ENCODE measurements at regions not wholly inside any gene's neighbourhood (a gene's known extent, or its start where the extent isn't known, plus 50 kb on each side); places are given as distances from the start of the nearest gene placed in this dataset.
"Not testable (repeated sequence)": the region's sequence is repeated elsewhere in the genome, so short reads cannot be mapped to it uniquely, and the experiment has no call there.

DNA sequence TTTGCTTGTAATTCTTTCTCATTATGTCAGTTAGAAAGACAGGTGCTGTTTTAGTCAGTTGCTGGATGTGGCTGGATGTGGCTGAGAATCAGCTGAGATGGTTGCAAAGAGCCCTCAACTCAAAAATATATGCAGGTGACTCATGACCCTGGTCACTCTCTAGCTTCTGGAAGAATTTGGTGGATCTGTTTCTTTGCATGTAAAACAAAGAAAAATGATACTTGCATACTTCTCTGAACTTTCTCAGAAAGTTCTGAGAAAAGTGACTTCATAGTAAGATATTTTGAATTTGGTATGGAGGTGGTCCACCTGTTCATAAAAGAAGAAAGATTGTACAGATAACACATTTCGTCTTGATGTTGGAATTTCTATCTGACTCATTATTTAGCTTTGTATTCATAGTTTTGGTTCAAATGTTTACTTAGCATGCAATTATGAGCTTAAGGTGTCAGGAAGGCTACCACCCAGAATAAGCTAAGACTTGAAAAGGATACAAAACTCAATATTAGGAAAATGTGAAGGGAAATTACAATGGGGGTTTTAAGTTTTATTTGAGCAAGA, 163.2 kb upstream of the OLIG3 start:
- DNase-seq = no peak

DNA sequence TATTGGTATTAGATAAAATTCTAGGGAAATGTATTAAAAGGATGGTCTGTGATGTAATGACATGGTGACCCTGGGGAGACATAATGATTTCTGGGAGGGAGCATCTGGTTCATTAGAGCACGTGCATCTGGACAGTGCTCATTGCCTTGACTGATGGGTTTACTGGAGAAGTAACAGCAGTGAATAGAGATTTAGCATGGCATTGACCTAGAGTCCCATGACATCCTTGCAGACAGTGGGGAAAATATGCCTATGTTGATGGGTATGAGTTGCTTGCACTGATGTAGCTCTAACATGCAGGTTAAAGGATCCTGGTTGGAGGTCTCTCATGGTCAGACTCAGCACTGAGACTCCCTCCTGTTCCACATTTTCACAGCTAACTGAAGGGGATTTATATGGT, 164.1 kb upstream of the OLIG3 start:
- no peak for DNase-seq

DNA sequence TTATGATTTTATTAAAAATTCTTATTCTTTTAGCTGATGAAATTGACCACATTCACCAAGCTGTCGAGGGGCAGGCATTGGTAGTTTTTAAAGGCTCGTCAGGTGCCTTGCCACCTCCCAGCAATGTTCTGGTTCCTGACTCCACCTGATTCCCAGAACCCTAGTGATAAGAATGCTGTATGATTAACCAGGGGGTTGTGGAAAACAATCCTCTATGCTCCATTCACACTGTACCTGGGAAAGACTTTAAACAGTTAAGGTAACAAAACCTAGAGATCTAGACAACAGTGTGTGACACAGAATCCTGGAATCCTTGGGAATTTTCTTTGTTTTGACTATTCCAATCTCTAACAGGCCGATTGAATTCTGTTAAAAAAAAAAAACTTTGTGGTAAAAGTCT, 165.7 kb upstream of the OLIG3 start:
- no peak for DNase-seq

DNA sequence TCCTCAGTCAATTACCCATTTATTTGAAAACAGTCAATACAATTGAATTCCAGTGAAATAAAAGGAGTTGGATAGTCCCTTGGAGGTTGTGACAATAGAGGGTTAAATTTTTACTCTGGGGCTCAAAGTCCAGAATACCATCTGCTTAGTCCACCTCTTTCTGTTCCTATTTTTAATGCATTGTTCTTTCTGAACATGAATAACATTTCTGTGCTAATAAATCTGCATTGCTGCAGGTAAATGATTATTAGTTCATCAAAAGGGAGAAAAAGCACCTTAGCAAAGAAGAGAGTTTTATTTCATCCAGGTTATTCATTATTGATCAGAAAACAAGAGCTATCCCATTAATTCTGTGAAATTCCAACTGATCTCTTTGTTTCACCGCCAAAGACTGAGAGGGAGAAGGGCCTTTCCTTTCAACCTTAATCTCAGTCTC, 166.1 kb upstream of the OLIG3 start:
- no peak for DNase-seq

DNA sequence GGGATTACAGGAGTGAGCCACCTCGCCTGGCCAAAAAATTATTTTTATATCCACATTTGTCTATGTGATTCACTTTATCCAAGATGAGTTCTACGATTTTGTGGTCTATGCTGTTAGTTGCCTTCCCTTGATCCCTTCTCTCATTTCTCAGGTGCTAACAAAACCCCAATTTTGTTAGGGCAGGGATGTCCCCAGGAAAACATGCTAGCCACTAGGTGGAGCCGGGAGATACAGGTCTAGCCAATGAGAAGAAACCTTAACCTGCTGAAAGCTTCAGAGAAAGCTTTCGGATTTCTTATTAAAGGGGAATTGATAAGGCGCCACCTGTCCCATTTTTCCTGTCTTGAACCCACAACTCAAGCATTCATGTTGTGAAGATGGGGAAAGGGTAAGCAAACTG, 167.4 kb upstream of the OLIG3 start:
- peak; percentile 37 to 39 for DNase-seq

DNA sequence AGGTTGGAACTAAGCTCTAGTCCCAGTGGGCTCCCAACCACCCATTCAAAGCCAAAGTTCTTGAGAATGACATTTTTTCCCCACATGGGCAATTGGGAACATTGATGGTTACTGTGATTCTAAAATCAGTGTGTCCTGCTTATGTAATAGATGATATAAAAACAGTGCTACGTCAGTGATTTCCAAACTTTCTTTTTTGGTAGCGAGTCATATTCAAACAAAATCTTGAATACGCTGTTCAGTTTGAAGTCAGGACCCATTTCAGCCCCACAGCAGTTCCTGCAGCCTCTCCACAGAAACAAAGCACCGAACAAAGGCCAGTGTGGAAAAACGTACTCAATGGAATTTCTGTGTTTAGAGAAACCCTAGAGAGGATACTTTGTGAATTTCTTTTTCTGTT, 170.0 kb upstream of the OLIG3 start:
- DNase-seq = no peak

DNA sequence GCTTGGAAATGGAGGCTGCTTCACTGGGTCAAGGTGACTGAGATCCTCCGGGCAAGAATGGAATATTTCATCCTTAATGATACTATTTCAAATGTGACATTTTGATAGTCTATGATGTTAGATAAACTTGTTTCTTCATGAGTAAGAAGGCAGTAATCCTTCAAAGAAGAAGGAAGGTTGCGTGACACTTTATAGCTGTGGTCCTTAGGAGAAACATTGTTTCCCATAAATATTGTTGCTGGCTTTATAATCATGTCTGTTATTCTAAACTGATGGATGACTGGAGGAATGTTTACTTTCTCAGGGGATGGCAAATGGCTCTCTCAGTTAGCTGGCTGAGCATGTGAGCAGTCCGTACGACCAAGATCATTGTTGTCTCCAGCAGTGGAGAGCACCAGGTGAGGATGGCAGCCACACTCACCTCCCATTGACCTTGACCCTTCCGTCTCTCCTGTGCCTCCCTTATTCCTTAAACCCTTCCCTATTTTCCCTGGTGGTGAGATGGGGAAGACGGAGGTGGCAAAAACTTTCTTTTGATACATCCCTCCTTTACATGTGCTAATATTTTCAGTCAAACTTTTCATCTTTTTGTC, 171.2 kb upstream of the OLIG3 start:
- DNase-seq = no peak

DNA sequence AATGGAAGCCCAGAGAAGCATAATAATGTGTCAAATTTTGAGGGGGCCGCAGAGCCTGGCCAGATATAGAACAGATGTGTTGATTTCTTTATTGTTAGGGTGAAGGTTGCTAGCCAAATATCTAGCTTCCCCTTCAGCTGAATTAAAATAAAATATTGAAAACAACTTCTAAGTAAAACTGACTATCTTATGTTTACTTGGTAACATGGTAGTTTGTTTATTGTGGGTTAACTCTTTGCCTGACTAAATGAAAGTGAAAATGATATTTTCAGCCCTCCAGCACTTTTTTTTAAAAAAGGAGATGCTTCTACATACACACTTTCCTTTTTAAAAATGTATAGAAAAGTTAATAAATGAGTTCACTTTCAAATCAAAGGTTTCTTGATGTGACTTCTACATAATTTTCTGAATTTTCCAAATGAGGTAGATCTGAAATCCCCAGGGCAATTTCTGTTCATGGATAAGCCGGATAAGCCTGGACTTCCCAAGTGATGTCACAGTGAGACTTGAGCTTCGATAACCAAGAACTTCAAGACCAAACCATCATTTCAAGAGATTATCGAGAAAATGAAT, 172.1 kb upstream of the OLIG3 start:
- peak in 1 of 2 donors; percentile 54 for DNase-seq

DNA sequence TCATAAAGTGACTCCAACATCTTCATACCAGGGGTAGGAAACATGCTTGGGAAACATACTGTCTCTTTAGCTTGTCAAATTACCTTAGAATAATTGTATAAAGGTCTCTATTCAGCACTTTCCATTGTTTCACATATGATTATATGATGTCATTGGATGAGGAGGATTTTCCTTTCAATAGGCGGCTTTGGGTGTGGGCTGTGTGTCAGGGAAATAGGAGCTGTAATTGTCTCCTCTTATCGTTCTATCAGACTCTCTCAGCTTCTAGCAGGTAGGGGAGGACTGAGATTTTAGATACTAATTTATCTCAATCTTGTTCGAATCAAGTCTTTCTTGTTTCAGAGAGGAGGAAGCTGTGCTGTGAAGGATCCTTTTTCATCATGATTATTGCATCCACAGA, 179.4 kb upstream of the OLIG3 start:
- no peak for DNase-seq

DNA sequence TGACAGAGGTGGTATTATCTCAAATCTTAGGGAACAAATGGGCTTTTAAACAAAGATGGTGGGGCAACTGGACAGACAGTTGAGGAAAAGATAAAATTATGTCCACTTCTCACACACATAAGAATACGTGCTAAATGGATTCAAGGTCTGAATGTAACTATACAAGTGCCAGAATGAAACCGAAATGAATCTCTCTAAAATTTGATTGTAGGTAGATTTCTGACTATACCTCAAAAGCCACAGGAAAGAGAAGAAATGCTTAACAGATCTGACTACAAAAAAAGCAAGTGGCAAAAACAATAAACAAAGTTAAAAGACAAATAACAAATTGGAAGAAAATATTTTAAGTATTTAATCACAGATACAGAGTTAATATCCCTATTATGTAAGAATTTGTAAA, 182.7 kb upstream of the OLIG3 start:
- DNase-seq = peak in 1 of 2 donors; percentile 36

DNA sequence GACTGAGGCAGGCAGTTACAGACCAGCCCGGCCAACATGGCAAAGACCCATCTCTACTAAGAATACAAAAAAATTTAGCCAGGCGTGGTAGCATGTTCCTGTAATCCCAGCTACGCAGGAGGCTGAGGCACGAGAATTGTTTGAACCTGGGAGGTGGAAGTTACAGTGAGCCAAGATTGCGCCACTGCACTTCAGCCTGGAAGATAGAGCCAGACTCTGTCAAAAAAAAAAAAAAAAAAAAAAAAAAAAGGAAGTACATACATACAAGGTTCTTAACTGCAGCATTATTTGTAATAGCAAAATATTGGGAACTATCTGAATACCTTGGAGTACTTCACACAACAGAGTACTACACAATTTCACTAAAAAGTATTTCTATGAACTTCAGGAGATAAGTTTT, 183.5 kb upstream of the OLIG3 start:
- DNase-seq = peak in 1 of 2 donors; percentile 41

DNA sequence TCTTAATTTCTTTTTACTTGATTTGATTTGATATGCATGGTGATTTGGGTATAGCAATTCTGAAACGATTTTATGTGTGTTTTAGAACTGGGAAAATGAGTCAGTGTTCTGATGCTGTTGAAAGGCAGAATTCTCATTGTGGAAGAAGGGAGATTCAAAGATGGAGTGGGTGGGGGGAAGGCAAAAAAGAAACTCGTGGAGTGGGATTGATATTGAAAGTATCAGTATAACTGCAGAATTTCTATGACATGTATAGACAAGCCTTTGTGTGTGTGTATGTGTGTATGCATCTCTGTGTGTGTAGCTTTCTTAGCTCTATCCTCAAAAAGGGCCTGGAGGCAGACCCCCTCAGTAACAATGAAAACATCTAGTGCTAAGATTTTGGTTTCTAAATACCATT, 184.3 kb upstream of the OLIG3 start:
- DNase-seq = no peak

DNA sequence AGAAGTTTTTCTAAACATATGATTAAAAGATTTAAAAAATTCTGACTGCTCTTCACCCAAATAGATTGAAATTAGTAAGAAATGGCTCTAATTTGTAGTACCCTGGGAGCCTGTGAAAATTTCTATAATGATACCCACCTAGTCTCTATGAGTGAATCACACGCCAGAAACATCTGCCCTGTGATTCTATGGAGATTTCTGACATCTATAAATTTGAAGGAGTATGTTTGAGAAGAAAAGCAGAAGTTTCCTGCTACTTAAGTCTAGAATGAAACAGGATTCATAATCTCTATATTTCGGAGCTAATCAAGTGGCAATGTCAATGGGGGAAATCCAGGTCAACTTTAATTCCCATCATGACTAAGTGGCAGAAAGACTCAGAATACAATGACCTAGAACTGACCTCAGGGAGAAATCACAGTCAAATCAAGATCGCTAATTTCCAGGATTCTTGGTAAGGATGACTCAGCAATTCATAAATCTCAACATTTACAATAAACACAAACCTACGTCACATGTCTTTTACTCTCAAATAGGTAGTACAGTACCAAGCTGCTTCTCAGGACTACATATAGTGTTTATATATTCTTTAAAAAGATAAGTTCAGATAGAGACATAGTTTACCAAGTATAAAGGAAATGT, 186.2 kb upstream of the TNFAIP3 start:
- peak in 1 of 2 donors; percentile 9 for DNase-seq

DNA sequence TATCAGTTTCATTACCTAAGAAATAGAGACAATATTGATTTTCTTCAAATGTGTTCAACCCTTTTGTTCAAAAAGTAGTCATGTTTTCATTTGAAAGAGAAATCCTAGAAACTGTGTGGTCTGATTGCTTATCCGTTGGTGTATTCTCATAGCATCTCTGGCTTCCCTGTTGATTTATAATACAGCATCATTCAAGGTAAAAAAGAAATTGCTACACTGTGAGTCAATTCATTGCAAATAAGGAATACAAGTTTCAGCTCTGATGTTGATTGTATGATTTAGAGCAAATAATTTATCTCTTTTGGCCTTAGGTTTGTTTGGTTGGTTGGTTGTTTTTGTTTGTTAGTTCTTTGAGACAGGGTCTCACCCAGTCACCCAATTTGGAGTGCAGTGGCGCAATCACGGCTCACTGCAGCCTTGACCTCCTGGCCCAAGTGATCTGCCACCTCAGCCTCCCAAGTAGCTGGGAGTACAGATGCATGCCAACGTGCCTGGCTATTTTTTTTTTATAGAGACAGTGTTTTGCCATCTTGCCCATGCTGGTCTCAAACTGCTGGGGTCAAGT, 185.5 kb upstream of the TNFAIP3 start:
- no peak for DNase-seq

DNA sequence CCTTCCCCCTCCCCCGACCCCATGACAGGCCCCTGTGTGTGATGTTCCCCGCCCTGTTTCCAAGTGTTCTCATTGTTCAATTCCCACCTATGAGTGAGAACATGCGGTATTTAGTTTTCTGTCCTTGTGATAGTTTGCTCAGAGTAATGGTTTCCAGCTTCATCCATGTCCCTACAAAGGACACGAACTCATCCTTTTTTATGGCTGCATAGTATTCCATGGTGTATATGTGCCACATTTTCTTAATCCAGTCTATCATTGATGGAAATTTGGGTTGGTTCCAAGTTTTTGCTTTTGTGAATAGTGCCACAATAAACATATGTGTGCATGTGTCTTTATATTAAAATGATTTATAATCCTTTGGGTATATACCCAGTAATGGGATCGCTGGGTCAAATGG, 184.4 kb upstream of the TNFAIP3 start:
- not testable (repeated sequence) for DNase-seq

DNA sequence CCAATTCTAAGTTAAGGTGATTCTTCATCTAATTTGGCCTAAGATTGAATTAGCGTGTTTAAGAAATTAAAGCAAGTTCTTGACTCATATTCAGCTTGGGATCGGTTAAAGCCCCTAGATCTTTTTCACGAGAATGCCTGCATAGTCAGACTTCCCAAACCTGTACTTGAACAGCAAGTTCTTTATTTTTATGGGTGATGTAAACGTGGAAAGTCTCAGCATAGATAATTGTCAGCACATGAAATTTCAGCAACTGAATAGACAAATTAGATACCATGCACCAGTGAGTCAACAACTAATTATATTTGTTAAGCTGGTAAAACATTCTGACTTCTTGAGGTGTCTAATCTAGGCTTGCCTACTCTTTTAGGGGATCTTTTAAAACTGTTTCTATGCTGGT, 183.1 kb upstream of the TNFAIP3 start:
- DNase-seq = no peak

DNA sequence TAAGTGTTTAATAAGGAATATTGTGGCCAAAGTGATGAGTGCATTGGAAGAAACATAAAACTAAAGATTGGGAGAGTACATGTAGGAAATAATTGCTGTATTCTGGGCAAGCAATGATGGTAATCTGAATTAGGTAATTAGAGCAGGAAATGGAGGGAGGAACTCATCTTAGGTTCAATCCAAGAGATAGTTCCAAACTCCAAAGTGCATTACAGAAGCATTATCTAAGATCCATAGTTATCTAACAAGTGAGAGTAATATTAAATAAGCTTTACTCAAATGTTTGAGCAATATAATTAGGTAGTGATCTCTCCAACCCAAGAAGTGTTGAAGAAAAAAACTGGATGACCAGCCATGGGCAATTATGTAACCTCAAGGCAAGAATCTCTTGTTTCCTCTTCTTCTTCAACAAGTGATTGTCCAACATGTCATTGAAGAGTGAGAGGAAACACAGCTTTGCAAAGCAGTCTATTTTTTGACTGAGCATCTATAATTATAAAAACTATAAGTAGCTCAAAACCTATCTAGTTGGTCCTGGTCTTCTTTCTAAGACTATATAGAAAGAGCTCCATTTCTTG, 181.2 kb upstream of the TNFAIP3 start:
- no peak for DNase-seq

DNA sequence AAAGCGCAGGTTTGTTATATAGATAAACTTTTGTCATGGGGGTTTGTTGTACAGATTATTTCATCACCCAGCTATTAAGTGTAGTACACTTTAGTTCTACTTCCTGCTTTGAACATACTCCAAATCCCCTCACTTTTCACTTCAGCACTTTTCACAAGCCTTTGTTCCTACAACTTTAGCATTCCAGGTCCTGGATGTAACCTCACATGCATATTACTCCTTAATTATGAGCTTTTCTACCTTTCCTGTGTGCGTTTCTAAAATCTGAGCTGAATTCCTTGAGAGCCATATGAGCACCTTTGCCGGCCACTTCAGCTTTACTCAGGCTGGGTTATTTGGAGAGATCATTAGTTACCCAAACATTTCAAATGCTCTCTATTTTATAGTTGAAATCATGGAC, 179.2 kb upstream of the TNFAIP3 start:
- DNase-seq = no peak

DNA sequence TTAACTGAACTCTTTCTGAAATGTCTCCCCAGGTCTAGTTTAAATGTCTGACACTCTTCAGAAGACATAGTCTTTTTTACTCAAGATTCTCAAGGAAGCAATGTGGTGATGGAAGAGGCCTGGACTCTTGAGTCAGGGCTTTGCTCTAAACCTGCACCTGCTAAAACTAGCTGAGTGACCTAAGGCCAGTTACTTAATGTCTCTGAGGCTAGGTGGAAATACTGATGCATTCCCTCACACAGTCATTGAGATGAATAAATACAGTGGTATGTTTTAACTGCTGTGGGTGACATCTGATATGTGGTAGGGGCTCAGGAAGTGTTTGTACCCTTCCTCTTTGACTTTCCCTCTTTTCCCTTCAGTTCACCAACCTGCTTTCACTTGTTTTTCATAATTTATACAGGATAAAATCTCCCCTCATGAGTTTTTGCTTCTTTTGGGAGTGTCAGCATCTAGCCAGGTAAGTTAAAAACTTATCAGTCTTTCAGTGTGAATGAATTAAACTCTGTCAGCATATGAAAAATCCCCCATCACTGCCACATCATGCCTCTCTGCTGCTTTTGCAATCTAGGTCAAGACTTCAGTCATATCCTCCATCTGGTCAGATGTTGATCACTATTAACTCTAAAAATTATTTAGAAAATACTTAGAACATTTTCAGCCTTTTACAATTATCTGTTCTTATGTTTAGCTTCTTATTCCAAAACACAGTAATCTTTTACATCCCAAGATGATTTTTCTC, 178.7 kb upstream of the TNFAIP3 start:
- DNase-seq = no peak

DNA sequence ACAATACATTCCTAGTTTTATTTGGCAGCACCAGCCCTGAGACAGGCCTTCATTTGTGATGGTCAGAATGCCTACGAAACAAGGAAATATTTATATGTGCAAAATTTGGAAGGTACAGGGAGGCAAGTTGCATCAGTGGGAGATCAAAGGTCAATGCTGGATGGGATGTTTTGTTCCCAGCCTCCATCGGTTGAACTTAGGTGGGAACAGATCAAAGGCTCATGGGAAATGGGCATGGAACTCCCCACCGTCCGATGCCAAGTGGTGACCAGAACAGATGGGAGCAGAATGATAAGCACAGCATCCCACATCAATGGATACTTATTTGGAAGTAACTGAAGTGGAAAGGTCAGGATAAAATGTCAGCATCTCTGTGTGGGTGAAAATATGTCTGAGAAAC, 177.7 kb upstream of the TNFAIP3 start:
- DNase-seq = no peak

DNA sequence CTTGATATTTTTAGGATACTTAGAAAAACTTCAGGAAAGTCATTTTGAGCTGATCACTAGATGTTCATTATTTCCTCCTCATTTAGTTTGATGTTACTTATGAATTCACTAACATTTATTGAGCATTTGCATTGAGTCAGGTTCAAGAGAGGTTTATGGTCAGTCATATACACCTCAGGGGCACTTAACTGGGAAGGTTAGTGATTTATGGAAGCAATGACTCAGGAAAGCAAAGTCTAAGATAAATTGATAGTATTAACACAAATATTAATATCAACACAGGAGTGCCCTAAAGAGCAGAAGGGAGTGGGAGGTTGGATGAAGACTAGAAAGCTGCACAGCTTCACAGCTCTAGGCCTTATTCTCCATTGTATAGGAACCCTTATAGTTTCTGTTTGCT, 177.0 kb upstream of the TNFAIP3 start:
- no peak for DNase-seq

DNA sequence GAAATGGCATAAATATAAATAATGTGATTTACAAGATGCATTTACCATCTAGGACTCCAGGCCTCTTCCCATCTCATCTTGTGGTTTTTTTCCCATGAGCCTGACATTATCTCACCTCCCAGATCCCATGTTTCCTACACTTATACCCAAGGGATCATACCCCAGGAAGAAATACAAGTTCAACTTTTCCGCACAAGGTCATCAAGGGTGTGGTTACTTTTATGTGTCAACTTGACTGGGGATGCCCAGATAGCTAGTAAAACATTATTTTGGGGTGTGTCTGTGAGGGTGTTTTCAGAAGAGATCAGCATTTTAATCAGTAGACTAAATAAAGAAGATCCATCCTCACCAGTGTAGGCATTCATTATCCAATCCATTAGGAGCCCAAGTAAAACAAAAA, 176.3 kb upstream of the TNFAIP3 start:
- no peak for DNase-seq

DNA sequence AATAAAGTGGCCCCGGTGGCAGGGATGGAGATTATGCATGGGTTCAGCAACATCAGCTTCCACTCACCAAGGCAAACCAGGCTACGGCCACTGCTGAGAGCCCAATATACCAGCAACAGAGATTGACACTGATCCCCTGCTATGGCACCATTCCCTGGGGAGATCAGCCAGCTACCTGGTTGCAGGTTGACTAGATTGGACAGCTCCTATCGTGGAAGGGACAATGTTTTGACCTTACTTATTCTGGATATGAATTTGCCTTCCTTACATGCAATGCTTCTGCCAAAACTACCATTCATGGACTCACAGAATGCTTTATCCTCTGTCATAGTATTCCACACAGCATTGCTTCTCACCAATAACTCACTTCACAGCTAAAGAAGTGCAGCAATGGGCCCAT, 174.8 kb upstream of the TNFAIP3 start:
- DNase-seq = no peak
